NOMO-1 treated with DMSO at 0.1 percent for 48 hours (cell line): ENCODE measurements at regions not wholly inside any gene's neighbourhood (a gene's known extent, or its start where the extent isn't known, plus 50 kb on each side); places are given as distances from the start of the nearest gene placed in this dataset.

Experiments
- DNase-seq: peaks from one replicate; lab custom pipeline; 2025; ENCODE audit not compliant: unreplicated experiment; lab: John Stamatoyannopoulos, UW

DNA sequence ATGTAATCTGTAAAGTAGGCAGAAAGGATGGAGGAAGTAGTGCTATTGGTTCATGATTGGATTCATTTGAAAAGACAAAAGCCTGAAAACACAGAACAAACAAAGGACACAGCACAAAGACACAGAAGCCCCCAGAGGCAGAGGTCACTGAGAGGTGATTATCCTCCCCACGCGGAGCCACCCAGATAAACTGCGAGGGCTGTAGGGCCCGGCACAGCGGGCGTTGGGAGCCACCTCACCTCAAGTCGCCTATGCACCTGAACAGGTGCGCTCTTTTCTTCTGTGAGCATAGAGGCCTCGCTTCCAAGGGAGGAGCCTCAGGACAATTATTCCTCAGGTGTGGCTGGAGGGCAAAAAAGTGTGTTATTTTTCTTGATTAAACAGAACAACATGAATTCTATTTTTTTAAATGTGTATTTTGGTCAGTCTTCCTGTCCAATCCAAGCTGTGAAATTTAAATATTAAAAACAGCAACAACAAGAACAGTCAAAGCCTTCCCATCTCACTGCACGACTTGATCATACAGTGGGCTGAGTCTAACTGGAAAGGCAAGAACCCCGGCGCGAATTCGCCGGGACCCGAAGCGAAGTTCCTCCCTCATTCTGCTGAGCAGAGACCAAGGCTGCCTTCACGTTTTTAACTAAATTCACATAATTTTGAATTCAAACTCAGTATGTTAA lies 205.3 kb downstream of the THBS2 start:
- DNase-seq: no peak

DNA sequence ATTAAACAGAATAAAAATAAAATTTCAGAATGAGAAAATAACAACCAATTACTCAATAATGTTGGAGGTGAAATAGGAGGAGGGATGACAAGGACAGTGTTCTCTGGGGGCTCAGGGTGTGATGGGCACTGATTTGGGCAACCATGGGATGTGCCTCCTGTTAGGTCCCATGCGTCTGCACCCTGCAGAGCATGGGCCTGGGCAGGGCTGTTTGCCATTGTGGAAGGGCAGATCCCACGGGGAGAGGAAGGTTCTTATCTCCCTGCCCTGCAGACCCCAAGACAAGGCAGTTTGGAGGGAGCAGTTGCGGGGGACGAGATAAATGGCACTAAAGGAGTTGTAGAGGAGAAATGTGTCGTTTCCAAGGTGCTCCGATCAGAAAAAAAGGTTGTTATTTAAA lies 206.3 kb downstream of the THBS2 start:
- DNase-seq: no peak

- no peak for DNase-seq
Measured at GRCh38 chr6:169046483-169047192, 207.0 kb downstream of the THBS2 start.

- DNase-seq: no peak
Measured at GRCh38 chr6:169046021-169046420, 207.6 kb downstream of the THBS2 start.

DNA sequence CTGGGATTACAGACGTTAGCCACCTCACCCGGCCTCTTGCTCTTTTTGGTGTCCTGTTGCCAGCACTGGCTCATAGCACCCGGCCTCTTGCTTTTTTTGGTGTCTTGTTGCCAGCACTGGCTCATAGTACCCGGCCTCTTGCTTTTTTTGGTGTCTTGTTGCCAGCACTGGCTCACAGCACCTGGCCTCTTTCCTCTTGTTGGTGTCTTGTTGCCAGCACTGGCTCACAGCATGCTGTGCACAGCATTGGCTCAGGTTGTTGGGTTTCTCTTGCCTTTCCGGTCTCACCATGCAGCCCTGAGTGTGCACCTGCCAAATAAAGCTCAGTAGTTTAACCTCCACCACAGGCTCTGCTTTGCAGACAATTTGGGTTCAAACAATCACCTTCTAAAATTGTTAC lies 208.2 kb downstream of the THBS2 start:
- no peak for DNase-seq

GRCh38 chr6:169044381-169045230 lies 209.0 kb downstream of the THBS2 start:
- DNase-seq: no peak

- DNase-seq: no peak
Measured at GRCh38 chr6:169042061-169042460, 211.6 kb downstream of the THBS2 start.

DNA sequence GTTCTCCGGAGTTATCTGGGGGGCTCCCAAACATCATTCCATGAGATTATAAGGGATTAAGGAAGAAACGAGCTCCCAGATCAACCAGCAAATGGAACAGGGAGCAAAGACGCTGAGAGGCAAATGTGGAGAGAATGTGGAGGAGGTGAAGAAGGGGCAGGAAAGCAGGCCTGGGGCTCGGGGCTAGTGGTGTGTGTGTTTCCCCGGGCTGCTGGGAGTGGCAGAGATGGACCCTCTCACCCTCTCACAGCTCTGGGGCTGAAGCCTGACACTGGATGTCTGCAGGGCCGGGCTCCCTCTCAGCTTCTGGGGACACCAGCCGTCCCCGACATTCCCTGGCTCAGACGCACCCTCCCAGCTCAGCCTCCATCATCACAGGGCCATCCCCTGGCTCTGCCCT lies 212.6 kb downstream of the THBS2 start:
- DNase-seq: no peak

DNA sequence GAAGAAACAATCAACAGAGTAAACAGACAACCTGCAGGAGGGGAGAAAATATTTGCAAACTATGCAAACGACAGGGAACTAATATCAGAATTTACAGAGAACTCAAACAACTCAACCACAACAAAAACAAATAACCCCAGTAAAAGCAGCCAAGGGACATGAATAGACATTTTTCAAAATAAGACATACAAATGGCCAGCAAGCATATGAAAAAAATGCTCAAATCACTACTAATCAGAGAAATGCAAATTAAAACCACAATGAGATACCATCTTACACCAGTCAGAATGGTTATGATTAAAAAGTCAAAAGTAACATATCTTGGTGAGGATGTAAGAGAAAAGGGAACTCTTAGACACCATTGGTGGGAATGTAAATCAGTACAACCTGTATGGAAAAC lies 215.0 kb downstream of the THBS2 start:
- no peak for DNase-seq

GRCh38 chr6:169035385-169036240 lies 218.0 kb downstream of the THBS2 start:
- no peak for DNase-seq

GRCh38 chr6:169034516-169035167 lies 219.0 kb downstream of the THBS2 start:
- no peak for DNase-seq

DNA sequence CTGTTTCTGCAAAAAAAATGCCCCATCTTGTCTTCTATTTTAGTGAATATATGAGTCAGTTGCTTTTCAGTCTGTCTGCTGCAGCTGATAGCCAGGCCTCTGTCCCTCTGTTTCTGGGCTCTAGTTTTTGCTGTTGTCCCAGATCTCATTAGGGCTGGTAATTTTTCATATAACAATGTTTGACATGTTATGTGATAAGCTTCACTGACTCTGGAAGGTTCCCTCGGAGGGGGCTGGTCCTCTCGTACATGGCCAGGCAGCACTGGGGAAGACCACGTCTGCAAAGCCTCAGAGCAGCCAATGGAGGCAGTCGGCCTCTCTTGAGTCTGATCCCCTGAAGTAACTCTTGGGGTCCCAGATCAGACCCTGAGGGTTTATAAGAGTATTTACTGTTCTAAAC lies 223.8 kb downstream of the THBS2 start:
- DNase-seq: no peak

DNA sequence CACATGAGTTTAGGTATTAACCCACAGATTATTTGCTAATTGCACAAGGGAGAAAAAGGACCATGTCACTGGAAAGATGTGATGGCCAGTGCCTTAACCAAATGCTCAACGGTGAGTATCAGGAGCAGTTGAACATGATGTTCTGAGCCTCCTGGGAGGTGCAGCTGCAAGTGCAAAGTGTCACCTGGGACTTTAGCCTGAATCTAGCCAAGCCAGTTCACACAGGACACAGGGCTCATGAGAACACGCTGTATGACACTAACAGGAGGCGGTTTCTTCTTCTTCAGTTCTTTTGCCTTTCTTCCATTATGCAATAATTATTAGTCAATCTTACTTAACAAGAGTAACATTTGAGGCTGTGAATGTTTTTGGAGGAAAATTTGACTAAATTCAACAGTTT lies 225.3 kb downstream of the THBS2 start:
- DNase-seq: peak; percentile 4

- DNase-seq: no peak
Measured at GRCh38 chr6:169026175-169026574, 227.5 kb downstream of the THBS2 start.

DNA sequence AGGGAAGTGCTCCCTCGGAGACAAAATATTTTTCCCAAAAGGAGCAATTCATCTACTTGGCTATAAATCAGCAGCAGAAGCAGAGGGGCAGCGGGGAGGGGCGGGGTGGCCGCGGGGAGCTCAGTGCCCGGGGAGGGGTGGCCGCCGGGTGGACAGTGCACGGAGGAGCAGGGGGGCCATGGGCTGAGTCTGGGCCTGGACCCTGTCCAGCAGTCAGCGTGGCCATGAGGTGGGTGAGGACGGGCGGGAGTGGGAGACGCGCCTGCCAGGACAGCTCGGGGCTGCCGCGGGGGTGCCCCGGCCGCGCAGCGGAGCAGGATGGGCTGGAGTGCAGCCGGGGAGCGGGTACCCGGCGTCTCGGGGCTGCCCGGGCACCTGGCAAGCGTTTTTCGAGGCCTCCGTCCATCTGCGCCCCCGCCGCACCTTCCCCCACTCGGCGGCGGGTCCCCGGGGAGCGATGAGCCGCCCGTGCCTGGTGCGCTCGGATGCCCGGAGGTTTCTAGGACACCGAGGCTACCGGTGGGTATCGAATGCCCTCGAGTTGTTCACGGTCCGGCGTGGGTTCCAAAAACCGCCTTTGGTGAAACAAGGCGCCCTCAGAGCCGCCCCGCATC lies 229.5 kb downstream of the THBS2 start:
- DNase-seq: no peak

GRCh38 chr6:169023161-169023874 lies 230.3 kb downstream of the THBS2 start:
- no peak for DNase-seq

DNA sequence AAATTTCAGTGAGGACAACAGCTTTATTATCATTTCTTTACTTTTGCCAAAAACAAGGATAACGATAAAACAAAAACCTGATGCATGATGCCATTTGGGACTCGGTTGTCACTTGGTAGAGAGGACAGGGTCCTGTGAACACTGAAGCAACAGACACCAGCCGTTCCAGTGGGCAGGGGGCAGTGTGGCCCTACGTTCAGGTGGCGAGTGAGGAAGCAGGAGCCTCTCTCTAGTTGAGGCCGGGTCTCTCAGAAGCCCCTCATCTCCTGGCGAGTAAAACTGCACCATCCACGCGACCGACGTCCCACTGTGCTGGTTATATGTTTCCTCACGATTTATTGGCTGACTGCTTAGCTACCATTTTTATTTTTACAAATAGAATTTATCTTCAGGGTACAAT lies 231.6 kb downstream of the THBS2 start:
- DNase-seq: no peak

- no peak for DNase-seq
Measured at GRCh38 chr6:169020821-169021220, 232.8 kb downstream of the THBS2 start.

DNA sequence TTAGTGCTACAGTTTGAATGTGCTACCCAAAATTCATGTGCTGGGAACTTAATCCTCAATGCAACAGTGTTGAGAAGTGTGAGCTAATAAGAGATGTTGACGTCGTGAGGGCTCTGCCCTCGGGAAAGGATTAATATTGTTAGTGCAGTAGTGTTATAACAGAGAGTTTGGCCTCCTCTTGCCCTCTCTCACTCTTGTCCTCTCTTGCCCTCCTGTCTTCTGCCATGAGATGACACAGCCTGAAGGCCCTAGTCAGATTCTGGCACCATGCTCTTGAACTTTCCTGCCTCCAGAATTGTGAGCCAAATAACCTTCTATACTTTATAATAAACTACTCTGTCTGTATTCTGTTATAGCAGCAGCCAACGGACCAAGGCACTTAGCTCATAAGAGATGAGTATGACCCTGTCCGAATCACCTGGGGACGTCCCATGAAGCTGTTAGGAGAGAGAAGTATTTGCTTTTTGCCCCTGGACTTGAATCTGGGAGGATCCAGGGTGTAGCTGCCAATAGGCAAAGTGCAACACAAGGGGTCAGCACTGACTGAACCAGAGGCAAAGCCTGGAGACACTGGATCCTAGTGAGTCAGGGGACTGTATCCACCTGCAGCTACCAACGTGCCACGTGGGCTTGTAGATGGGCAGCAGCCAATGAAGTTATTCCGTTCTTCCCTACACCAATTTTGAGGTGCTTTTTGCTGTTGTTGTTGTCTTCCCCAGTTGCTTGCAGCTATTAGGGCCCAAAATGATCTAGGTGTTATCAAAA lies 233.7 kb downstream of the THBS2 start:
- no peak for DNase-seq
